Neural cell (in vitro differentiated cells): ENCODE measurements at regions not wholly inside any gene's neighbourhood (a gene's known extent, or its start where the extent isn't known, plus 50 kb on each side); places are given as distances from the start of the nearest gene placed in this dataset.

Source experiments
- H2AFZ ChIP-seq: fragments of 200-600, 300-800 bp; sonication (generic), shearing (Covaris generic); 2 replicates; pipeline ENCODE4 v1.6.0; 2014; ENCODE audit warnings: low read depth, mild to moderate bottlenecking, antibody characterized with exemption, low read length, moderate library complexity
- H3F3A ChIP-seq: fragments of 200-600 bp; shearing (Covaris generic); 2 replicates; pipeline ENCODE4 v1.6.1; 2016; ENCODE audit warnings: mild to moderate bottlenecking, moderate library complexity, mixed read lengths, antibody characterized with exemption, low read length; ENCODE audit not compliant: insufficient read depth, poor library complexity, severe bottlenecking
- H3K27ac ChIP-seq: fragments of 200-600, 300-800 bp; sonication (generic), shearing (Covaris generic); 2 replicates; pipeline ENCODE4 v1.5.1; 2014; ENCODE audit warnings: mild to moderate bottlenecking, low read length, moderate library complexity
- H3K27me3 ChIP-seq: fragments of 300-800, 200-600 bp; sonication (generic), shearing (Covaris generic); 2 replicates; pipeline ENCODE4 v1.6.0; 2014; ENCODE audit warnings: mild to moderate bottlenecking, low read depth, low read length, moderate library complexity; ENCODE audit not compliant: insufficient read depth
- H3K36me3 ChIP-seq: fragments of 300-800, 200-600 bp; sonication (generic), shearing (Covaris generic); 2 replicates; pipeline ENCODE4 v1.5.1; 2014; ENCODE audit warnings: mild to moderate bottlenecking, antibody characterized with exemption, low read length, moderate library complexity; ENCODE audit not compliant: insufficient read depth
- H3K4me2 ChIP-seq: fragments of 300-800, 200-600 bp; sonication (generic), shearing (Covaris generic); 2 replicates; pipeline ENCODE4 v1.6.0; 2014; ENCODE audit warnings: mild to moderate bottlenecking, low read length
- H3K4me3 ChIP-seq: fragments of 300-800, 200-600 bp; sonication (generic), shearing (Covaris generic); 2 replicates; pipeline ENCODE4 v1.5.1; 2014; ENCODE audit warnings: mild to moderate bottlenecking, low read length, moderate library complexity
- H3K79me2 ChIP-seq: fragments of 200-600 bp; shearing (Covaris generic); replicated peaks from 2 replicates; pipeline ENCODE4 v1.6.0; 2014; ENCODE audit warnings: mild to moderate bottlenecking, low read length, moderate library complexity; ENCODE audit not compliant: insufficient read depth
- H3K9ac ChIP-seq: fragments of 300-800, 200-600 bp; sonication (generic), shearing (Covaris generic); 2 replicates; pipeline ENCODE4 v1.6.1; 2016; ENCODE audit warnings: mild to moderate bottlenecking, low read length, mixed read lengths
- H3K9me2 ChIP-seq: fragments of 200-600 bp; shearing (Covaris generic); 2 replicates; pipeline ENCODE4 v1.6.1; 2016; ENCODE audit warnings: mild to moderate bottlenecking, low read length, mixed read lengths; ENCODE audit not compliant: insufficient read depth
- H3K9me3 ChIP-seq: fragments of 200-600, 300-800 bp; sonication (generic), shearing (Covaris generic); 2 replicates; pipeline ENCODE4 v1.6.1; 2016; ENCODE audit warnings: mild to moderate bottlenecking, mixed run types, low read length, moderate library complexity, mixed read lengths
- H4K20me1 ChIP-seq: fragments of 200-600 bp; shearing (Covaris generic); 2 replicates; pipeline ENCODE4 v1.6.1; 2016; ENCODE audit warnings: mild to moderate bottlenecking, mixed run types; ENCODE audit not compliant: insufficient read depth
- EP300 ChIP-seq: fragments of 450-650 bp; conservative IDR thresholded peaks from 2 replicates; pipeline ENCODE4 v1.6.1; 2014; ENCODE audit warnings: antibody characterized with exemption, mild to moderate bottlenecking, moderate library complexity; ENCODE audit not compliant: poor library complexity, severe bottlenecking
- EZH2 ChIP-seq: fragments of 200-600, 300-800 bp; shearing (Covaris generic), sonication (generic); IDR thresholded peaks from 2 replicates; pipeline ENCODE4 v1.6.1; 2014; ENCODE audit warnings: antibody characterized with exemption, low read length, borderline replicate concordance, mild to moderate bottlenecking; ENCODE audit not compliant: insufficient read depth, poor library complexity, severe bottlenecking
- MXI1 ChIP-seq: fragments of 450-650 bp; conservative IDR thresholded peaks from 2 replicates; pipeline ENCODE4 v1.6.1; 2014; ENCODE audit warnings: antibody characterized with exemption, mild to moderate bottlenecking; ENCODE audit not compliant: poor library complexity, severe bottlenecking
- POLR2AphosphoS5 ChIP-seq: IDR thresholded peaks from 2 replicates; pipeline ENCODE4 v1.6.1; 2012
- RAD21 ChIP-seq: fragments of 450-650 bp; conservative IDR thresholded peaks from 2 replicates; pipeline ENCODE4 v1.6.1; 2014; ENCODE audit warnings: antibody characterized with exemption, mild to moderate bottlenecking, moderate library complexity
- REST ChIP-seq: IDR thresholded peaks from 2 replicates; pipeline ENCODE4 v1.6.1; 2012; ENCODE audit warnings: borderline replicate concordance
- SMC3 ChIP-seq: fragments of 450-650 bp; conservative IDR thresholded peaks from 2 replicates; pipeline ENCODE4 v1.6.1; 2014; ENCODE audit warnings: antibody characterized with exemption, mild to moderate bottlenecking, moderate library complexity; ENCODE audit not compliant: poor library complexity
- TAF1 ChIP-seq: IDR thresholded peaks from 2 replicates; pipeline ENCODE4 v1.6.1; 2012; ENCODE audit warnings: low read depth
- TF ChIP-seq, protein P1 (sequence below): fragments of 450-650 bp; IDR thresholded peaks from 2 replicates; pipeline ENCODE4 v1.5.1; 2014; ENCODE audit warnings: antibody characterized with exemption, mild to moderate bottlenecking, moderate library complexity; ENCODE audit not compliant: poor library complexity, severe bottlenecking

- H3K27ac ChIP-seq: no peak overlapping the region
- TF ChIP-seq EP300 (no peak), TAF1 (no peak), POLR2AphosphoS5 (no peak), EZH2 (no peak), REST (no peak), SMC3 (no peak), MXI1 (no peak), RAD21 (no peak)
- TF ChIP-seq, protein P1, sequence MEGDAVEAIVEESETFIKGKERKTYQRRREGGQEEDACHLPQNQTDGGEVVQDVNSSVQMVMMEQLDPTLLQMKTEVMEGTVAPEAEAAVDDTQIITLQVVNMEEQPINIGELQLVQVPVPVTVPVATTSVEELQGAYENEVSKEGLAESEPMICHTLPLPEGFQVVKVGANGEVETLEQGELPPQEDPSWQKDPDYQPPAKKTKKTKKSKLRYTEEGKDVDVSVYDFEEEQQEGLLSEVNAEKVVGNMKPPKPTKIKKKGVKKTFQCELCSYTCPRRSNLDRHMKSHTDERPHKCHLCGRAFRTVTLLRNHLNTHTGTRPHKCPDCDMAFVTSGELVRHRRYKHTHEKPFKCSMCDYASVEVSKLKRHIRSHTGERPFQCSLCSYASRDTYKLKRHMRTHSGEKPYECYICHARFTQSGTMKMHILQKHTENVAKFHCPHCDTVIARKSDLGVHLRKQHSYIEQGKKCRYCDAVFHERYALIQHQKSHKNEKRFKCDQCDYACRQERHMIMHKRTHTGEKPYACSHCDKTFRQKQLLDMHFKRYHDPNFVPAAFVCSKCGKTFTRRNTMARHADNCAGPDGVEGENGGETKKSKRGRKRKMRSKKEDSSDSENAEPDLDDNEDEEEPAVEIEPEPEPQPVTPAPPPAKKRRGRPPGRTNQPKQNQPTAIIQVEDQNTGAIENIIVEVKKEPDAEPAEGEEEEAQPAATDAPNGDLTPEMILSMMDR: no peak
- no peaks in the 10 kb centered on the region for H3K27me3 ChIP-seq
These were observed 148.6 kb upstream of the EXOC2 start for GRCh38 chr6:841569-841968.

GRCh38 chr6:839201-839600 lies 146.3 kb upstream of the EXOC2 start:
- no peaks in the 10 kb centered on the region for H3K9me3 ChIP-seq
- H3K4me2 ChIP-seq: no peak overlapping the region
- H2AFZ ChIP-seq: no peak overlapping the region
- H3K27ac ChIP-seq: no peak overlapping the region
- H3K4me3 ChIP-seq: no peak overlapping the region
- no peaks in the 10 kb centered on the region for H4K20me1 ChIP-seq
- H3K9ac ChIP-seq: no peak overlapping the region
- H3F3A ChIP-seq: no peaks in the 10 kb centered on the region
- no peaks in the 10 kb centered on the region for H3K9me2 ChIP-seq
- H3K27me3 ChIP-seq: no peaks in the 10 kb centered on the region
- no peaks in the 10 kb centered on the region for H3K36me3 ChIP-seq
- TF ChIP-seq SMC3 (no peak), REST (no peak), TAF1 (no peak), RAD21 (no peak), EP300 (no peak), MXI1 (no peak), EZH2 (no peak), POLR2AphosphoS5 (no peak)
- TF ChIP-seq, protein P1: no peak
- no peaks in the 10 kb centered on the region for H3K79me2 ChIP-seq

More at GRCh38 chr6:841569-841968, 148.6 kb upstream of the EXOC2 start:
- Histone ChIP-seq H3K4me2 (no peak overlapping the region), H3K36me3 (no peaks in the 10 kb centered on the region), H3K4me3 (no peak overlapping the region), H3F3A (no peaks in the 10 kb centered on the region), H2AFZ (no peak overlapping the region), H3K9ac (no peak overlapping the region), H3K9me2 (no peaks in the 10 kb centered on the region), H4K20me1 (no peaks in the 10 kb centered on the region), H3K9me3 (no peaks in the 10 kb centered on the region), H3K79me2 (no peaks in the 10 kb centered on the region)
